Astrocyte of the cerebellum (primary cell): ENCODE measurements at regions not wholly inside any gene's neighbourhood (a gene's known extent, or its start where the extent isn't known, plus 50 kb on each side); places are given as distances from the start of the nearest gene placed in this dataset.

ENCODE experiments used
- DNase-seq: peaks from one replicate; pipeline ENCODE4 v3.0.0-alpha.2; 2011; ENCODE audit warnings: low read depth
- H3K4me3 ChIP-seq: 2 replicates; pipeline ENCODE4 v1.5.1; 2011; ENCODE audit warnings: mild to moderate bottlenecking, low read depth, low read length, moderate library complexity
- CTCF ChIP-seq: IDR thresholded peaks from 2 replicates; pipeline ENCODE4 v1.5.1; 2012; ENCODE audit warnings: low read length, low read depth, moderate library complexity, mild to moderate bottlenecking; ENCODE audit errors: missing control alignments
- in situ Hi-C: cut with HindIII; loops from 2 replicates; pipeline ENCODE4 v1.10.0; 2017; ENCODE audit warnings: low sequenced_read_pairs

DNA sequence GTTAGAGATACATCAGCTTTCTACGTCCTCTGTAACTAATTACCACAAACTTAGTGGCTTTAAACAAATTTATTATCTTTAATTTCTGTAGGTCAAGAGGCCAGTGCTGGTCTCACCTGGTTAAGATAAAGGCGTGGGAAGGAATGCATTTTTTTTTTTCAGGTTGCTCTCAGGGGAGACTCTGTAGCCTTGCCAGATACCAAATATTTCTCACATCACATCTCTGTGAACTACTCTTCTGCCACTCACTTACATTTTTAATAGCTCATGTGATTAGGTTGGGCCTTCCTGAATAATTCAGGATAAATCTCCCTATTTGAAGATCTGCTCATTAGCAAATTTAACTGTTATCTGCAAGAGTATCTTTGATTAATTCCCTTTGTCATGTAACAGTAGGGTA is 214.6 kb downstream of the CBLN2 start:
- DNase-seq, result no peak
- in situ Hi-C loops, result no loop called here
- H3K4me3 ChIP-seq, result no peak overlapping the region
- no peak for TF ChIP-seq CTCF

GRCh38 chr18:72325307-72325706 is 218.8 kb downstream of the CBLN2 start:
- TF ChIP-seq CTCF, result no peak
- in situ Hi-C loops, result no loop called here
- DNase-seq, result no peak
- H3K4me3 ChIP-seq, result no peak overlapping the region

DNA sequence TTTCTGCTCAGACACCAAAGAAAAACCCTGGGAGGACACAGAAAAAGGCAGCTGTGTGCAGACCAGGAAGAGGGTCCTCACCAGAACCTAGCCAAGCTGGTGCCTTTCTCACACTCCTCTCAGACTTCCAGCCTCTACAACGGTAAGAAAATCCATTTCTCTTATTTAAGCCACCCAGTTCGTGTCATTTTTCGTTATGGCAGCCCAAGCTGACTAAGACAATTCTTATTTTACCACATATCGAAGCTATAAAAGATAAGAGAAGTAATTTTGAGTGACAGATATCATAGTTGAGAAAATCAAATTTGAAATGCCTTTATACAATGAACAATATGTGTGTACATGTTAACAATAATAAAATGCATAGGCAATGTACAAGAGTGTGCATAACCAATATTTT is 219.5 kb downstream of the CBLN2 start:
- no peak for DNase-seq
- in situ Hi-C loops, result no loop called here

DNA sequence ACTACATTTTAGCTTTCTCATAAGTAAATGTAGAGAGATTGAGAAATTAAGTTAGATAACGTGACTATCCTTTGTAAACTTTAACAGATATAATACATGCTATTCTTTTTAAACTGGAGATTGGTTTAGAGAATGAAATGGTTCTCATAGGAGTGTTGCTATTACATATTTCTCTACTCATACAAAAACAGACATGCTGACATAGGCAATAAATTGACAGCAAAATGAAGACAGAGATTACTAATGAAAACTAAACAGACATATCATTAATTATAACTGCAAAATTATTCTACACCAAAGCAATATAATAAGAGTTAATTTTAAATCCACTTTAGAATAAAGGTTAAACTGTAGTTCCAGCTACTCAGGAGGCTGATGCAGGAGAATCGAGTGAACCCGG is 227.6 kb downstream of the CBLN2 start:
- TF ChIP-seq CTCF, result no peak
- DNase-seq, result no peak
- in situ Hi-C loops, result no loop called here
- H3K4me3 ChIP-seq, result no peak overlapping the region

More for the DNA sequence above, 219.5 kb downstream of the CBLN2 start:
- no peak for TF ChIP-seq CTCF
- no peak overlapping the region for H3K4me3 ChIP-seq

DNA sequence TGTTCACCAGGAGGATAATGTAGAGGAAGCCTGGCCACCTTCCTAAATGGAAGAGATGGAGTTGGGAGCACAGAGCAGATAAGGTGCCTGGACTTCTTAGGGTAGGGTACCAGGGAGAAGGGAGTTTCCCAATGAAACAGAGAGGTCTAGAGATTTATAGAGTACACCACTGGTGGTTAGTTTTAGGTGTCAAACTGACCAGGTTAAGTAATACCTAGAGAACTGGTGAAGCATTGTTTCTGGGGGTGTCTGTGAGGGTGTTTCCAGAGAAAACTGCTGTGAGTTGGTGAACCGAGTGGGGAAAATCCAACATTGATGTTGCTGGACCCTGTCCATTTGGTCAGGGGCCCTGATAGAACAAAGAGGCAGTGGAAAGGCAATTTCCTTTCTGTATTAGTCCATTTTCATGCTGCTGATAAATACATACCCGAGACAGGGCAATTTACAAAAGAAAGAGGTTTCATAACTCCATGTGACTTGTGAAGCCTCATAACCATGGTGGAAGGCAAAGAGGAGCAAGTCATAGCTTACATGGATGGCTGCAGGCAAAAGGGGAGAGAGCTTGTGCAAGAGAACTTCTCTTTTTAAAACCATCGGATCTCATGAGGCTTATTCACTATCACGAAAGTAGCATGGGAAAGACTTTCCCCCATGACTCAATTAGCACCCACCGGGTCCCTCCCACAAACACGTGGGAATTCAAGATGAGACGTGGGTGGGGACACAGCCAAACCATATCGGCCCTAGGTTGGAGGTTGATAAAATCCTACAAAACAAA is 260.8 kb downstream of the CBLN2 start:
- DNase-seq, result no peak
- no peak for TF ChIP-seq CTCF
- no peak overlapping the region for H3K4me3 ChIP-seq
- in situ Hi-C loops, result no loop called here

DNA sequence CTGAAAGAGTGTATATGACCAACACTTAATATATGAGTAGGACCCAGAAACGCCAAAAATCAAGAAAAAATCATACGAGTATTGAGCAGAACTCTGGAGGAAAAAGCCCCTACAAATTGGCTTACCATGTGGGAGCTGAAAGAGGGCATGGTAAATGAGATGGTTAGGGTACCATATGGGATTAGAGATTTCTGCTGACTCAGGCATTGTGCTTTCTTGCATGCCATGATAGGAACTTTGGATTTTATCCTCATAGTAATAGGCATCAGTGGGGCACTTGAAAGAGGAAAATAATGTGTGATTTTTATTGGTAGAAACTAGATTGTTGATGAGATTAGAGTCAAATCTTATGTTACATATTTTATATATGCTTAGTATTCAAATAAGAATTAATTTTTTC is 271.1 kb downstream of the CBLN2 start:
- in situ Hi-C loops, result no loop called here
- no peak for DNase-seq
- TF ChIP-seq CTCF, result no peak
- no peak overlapping the region for H3K4me3 ChIP-seq
